ENCODE measurements at regions not wholly inside any gene's neighbourhood (a gene's known extent, or its start where the extent isn't known, plus 50 kb on each side); places are given as distances from the start of the nearest gene placed in this dataset.

GRCh38 chr20:43262341-43262740 lies 72.6 kb upstream of the PTPRT start:
- DNase-seq (ENCODE audit: low spot score) = no peak
- H3K36me3 Mint-ChIP-seq (ENCODE audit: low read depth, unreplicated experiment) = peaks cover 9% of the 10 kb centered on the region
- no peaks in the 10 kb centered on the region for H3K4me1 Mint-ChIP-seq (ENCODE audit: unreplicated experiment)
- H3K27me3 Mint-ChIP-seq (ENCODE audit: unreplicated experiment) = peaks cover 6% of the 10 kb centered on the region
- TF ChIP-seq, protein P1, sequence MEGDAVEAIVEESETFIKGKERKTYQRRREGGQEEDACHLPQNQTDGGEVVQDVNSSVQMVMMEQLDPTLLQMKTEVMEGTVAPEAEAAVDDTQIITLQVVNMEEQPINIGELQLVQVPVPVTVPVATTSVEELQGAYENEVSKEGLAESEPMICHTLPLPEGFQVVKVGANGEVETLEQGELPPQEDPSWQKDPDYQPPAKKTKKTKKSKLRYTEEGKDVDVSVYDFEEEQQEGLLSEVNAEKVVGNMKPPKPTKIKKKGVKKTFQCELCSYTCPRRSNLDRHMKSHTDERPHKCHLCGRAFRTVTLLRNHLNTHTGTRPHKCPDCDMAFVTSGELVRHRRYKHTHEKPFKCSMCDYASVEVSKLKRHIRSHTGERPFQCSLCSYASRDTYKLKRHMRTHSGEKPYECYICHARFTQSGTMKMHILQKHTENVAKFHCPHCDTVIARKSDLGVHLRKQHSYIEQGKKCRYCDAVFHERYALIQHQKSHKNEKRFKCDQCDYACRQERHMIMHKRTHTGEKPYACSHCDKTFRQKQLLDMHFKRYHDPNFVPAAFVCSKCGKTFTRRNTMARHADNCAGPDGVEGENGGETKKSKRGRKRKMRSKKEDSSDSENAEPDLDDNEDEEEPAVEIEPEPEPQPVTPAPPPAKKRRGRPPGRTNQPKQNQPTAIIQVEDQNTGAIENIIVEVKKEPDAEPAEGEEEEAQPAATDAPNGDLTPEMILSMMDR (IDR thresholded peaks at IDR 0.05; ENCODE audit: unreplicated experiment) = no peak
- no peak overlapping the region for H3K4me3 Mint-ChIP-seq (ENCODE audit: unreplicated experiment)
- H3K9me3 Mint-ChIP-seq (ENCODE audit: unreplicated experiment) = peaks cover 49% of the 10 kb centered on the region
- no peak overlapping the region for H3K27ac Mint-ChIP-seq (ENCODE audit: unreplicated experiment)

GRCh38 chr20:43255877-43256276 lies 66.2 kb upstream of the PTPRT start:
- TF ChIP-seq, protein P1 (IDR thresholded peaks at IDR 0.05; ENCODE audit: unreplicated experiment) = no peak
- Mint-ChIP-seq H3K4me3 (ENCODE audit: unreplicated experiment) (no peak overlapping the region), H3K4me1 (ENCODE audit: unreplicated experiment) (no peaks in the 10 kb centered on the region), H3K27me3 (ENCODE audit: unreplicated experiment) (no peaks in the 10 kb centered on the region), H3K27ac (ENCODE audit: unreplicated experiment) (no peak overlapping the region), H3K36me3 (ENCODE audit: low read depth, unreplicated experiment) (peaks cover 2% of the 10 kb centered on the region), H3K9me3 (ENCODE audit: unreplicated experiment) (peaks cover 37% of the 10 kb centered on the region)
- DNase-seq (ENCODE audit: low spot score) = no peak

GRCh38 chr20:43252761-43253160 lies 63.1 kb upstream of the PTPRT start:
- no peaks in the 10 kb centered on the region for H3K36me3 Mint-ChIP-seq (ENCODE audit: low read depth, unreplicated experiment)
- no peak overlapping the region for H3K27ac Mint-ChIP-seq (ENCODE audit: unreplicated experiment)
- TF ChIP-seq, protein P1 (IDR thresholded peaks at IDR 0.05; ENCODE audit: unreplicated experiment) = no peak
- peaks cover 2% of the 10 kb centered on the region for H3K27me3 Mint-ChIP-seq (ENCODE audit: unreplicated experiment)
- H3K4me3 Mint-ChIP-seq (ENCODE audit: unreplicated experiment) = no peak overlapping the region
- DNase-seq (ENCODE audit: low spot score) = no peak
- H3K9me3 Mint-ChIP-seq (ENCODE audit: unreplicated experiment) = peaks cover 31% of the 10 kb centered on the region
- H3K4me1 Mint-ChIP-seq (ENCODE audit: unreplicated experiment) = no peaks in the 10 kb centered on the region

GRCh38 chr20:43248341-43248740 lies 58.6 kb upstream of the PTPRT start:
- Mint-ChIP-seq H3K4me3 (ENCODE audit: unreplicated experiment) (no peak overlapping the region), H3K27ac (ENCODE audit: unreplicated experiment) (no peak overlapping the region), H3K27me3 (ENCODE audit: unreplicated experiment) (peaks cover 4% of the 10 kb centered on the region), H3K36me3 (ENCODE audit: low read depth, unreplicated experiment) (no peaks in the 10 kb centered on the region), H3K4me1 (ENCODE audit: unreplicated experiment) (no peaks in the 10 kb centered on the region), H3K9me3 (ENCODE audit: unreplicated experiment) (peaks cover 33% of the 10 kb centered on the region)
- TF ChIP-seq, protein P1 (IDR thresholded peaks at IDR 0.05; ENCODE audit: unreplicated experiment) = no peak
- no peak for DNase-seq (ENCODE audit: low spot score)

- TF ChIP-seq, protein P1 (IDR thresholded peaks at IDR 0.05; ENCODE audit: unreplicated experiment) = no peak
- Mint-ChIP-seq H3K27ac (ENCODE audit: unreplicated experiment) (no peak overlapping the region), H3K4me1 (ENCODE audit: unreplicated experiment) (no peaks in the 10 kb centered on the region), H3K36me3 (ENCODE audit: low read depth, unreplicated experiment) (no peaks in the 10 kb centered on the region), H3K4me3 (ENCODE audit: unreplicated experiment) (no peak overlapping the region), H3K9me3 (ENCODE audit: unreplicated experiment) (peaks cover 33% of the 10 kb centered on the region), H3K27me3 (ENCODE audit: unreplicated experiment) (peaks cover 4% of the 10 kb centered on the region)
- DNase-seq (ENCODE audit: low spot score) = no peak
Measured at GRCh38 chr20:43247361-43247760, 57.7 kb upstream of the PTPRT start.

All from endothelial cell (in vitro differentiated cells).